GM23338 (cell line): ENCODE measurements at regions not wholly inside any gene's neighbourhood (a gene's known extent, or its start where the extent isn't known, plus 50 kb on each side); places are given as distances from the start of the nearest gene placed in this dataset.
A peak's percentile ranks its signal among the peaks of the same experiment; 100 is the strongest.

ENCODE experiments used
- CREB1 ChIP-seq: fragments of 250-450 bp; sonication (Bioruptor Pico); IDR thresholded peaks from 2 replicates; pipeline ENCODE4 v1.5.0; 2020; ENCODE audit warnings: low read depth, mild to moderate bottlenecking, moderate library complexity
- CTCF ChIP-seq, 2 experiments: fragments of 200-600 bp in 1 of 2; sonication (generic) in 1 of 2; conservative IDR thresholded peaks; 2 replicates each; pipeline versions ENCODE4 v1.5.1 to v1.6.1; 2016 to 2017; ENCODE audit warnings: antibody characterized with exemption in 2 of 2, low read depth in 2 of 2, mild to moderate bottlenecking in 2 of 2, moderate library complexity in 1 of 2
- ETS1 ChIP-seq: IDR thresholded peaks from 2 replicates; pipeline ENCODE4 v1.6.1; 2016; ENCODE audit warnings: antibody characterized with exemption
- EZH2 ChIP-seq: fragments of 200-600 bp; sonication (generic); IDR thresholded peaks from one replicate; pipeline ENCODE4 v1.8.0; 2017; ENCODE audit warnings: antibody characterized with exemption, mild to moderate bottlenecking, low read depth; ENCODE audit not compliant: unreplicated experiment
- EZH2phosphoT487 ChIP-seq: fragments of 200-600 bp; sonication (generic); IDR thresholded peaks from one replicate; pipeline ENCODE4 v1.8.1; 2018; ENCODE audit warnings: antibody characterized with exemption; ENCODE audit not compliant: unreplicated experiment
- JUNB ChIP-seq: IDR thresholded peaks from one replicate; pipeline ENCODE4 v1.6.1; 2016; ENCODE audit warnings: antibody characterized with exemption; ENCODE audit not compliant: unreplicated experiment
- NANOG ChIP-seq: IDR thresholded peaks from 2 replicates; pipeline ENCODE4 v1.6.1; 2016; ENCODE audit warnings: antibody characterized with exemption, borderline replicate concordance
- POLR2AphosphoS5 ChIP-seq: IDR thresholded peaks from 2 replicates; pipeline ENCODE4 v1.6.1; 2016; ENCODE audit warnings: antibody characterized with exemption, low read depth
- REST ChIP-seq: IDR thresholded peaks from one replicate; pipeline ENCODE4 v1.6.1; 2018; ENCODE audit warnings: antibody characterized with exemption; ENCODE audit not compliant: unreplicated experiment
- ZNF114 ChIP-seq: fragments of 250-450 bp; sonication (Bioruptor Pico); IDR thresholded peaks from 2 replicates; pipeline ENCODE4 v1.5.0; 2020; ENCODE audit warnings: mild to moderate bottlenecking, moderate library complexity
- ZNF331 ChIP-seq: fragments of 250-450 bp; sonication (Bioruptor Pico); IDR thresholded peaks from 2 replicates; pipeline ENCODE4 v1.5.0; 2020; ENCODE audit warnings: low read depth, mild to moderate bottlenecking, moderate library complexity
- ZNF462 ChIP-seq: fragments of 250-450 bp; sonication (Bioruptor Pico); IDR thresholded peaks from 2 replicates; pipeline ENCODE4 v1.5.0; 2020; ENCODE audit warnings: mild to moderate bottlenecking, moderate library complexity

GRCh38 chr4:56575820-56576429, 70.3 kb downstream of the ARL9 start:
- TF ChIP-seq CTCF (conservative IDR thresholded peaks at IDR 0.05; ENCODE audit: low read depth in 2 of 2) (peak; percentile 53 to 62), EZH2 (no peak), POLR2AphosphoS5 (no peak), REST (no peak), EZH2phosphoT487 (no peak), CREB1 (CRISPR knock-in tag) (no peak), ZNF331 (CRISPR knock-in tag) (no peak), JUNB (no peak), ZNF114 (CRISPR knock-in tag) (no peak), ZNF462 (CRISPR knock-in tag) (no peak), ETS1 (no peak), NANOG (no peak)
